ENCODE measurements at regions not wholly inside any gene's neighbourhood (a gene's known extent, or its start where the extent isn't known, plus 50 kb on each side); places are given as distances from the start of the nearest gene placed in this dataset.

GRCh38 chr4:108512615-108513505, 107.5 kb upstream of the RPL34 start:
- peak; percentile 86 for DNase-seq (ENCODE audit: low read depth)
- peak; percentile 78 for TF ChIP-seq CTCF (conservative IDR thresholded peaks at IDR 0.05; ENCODE audit: low read depth, low read length)
- peak overlapping the region; percentile 17 for H3K4me3 ChIP-seq (ENCODE audit: low read depth, low read length)

- H3K4me3 ChIP-seq (ENCODE audit: low read depth, low read length) = no peak overlapping the region
- no peak for TF ChIP-seq CTCF (conservative IDR thresholded peaks at IDR 0.05; ENCODE audit: low read depth, low read length)
- no peak for DNase-seq (ENCODE audit: low read depth)
These were observed 108.8 kb upstream of the RPL34 start for GRCh38 chr4:108511618-108512017.

- DNase-seq (ENCODE audit: low read depth) = no peak
- TF ChIP-seq CTCF (conservative IDR thresholded peaks at IDR 0.05; ENCODE audit: low read depth, low read length) = no peak
These were observed 118.0 kb upstream of the RPL34 start for GRCh38 chr4:108502356-108502755.

GRCh38 chr4:108498925-108499324, 121.5 kb upstream of the RPL34 start:
- H3K4me3 ChIP-seq (ENCODE audit: low read depth, low read length) = no peak overlapping the region
- TF ChIP-seq CTCF (conservative IDR thresholded peaks at IDR 0.05; ENCODE audit: low read depth, low read length) = no peak
- no peak for DNase-seq (ENCODE audit: low read depth)

More at GRCh38 chr4:108502356-108502755, 118.0 kb upstream of the RPL34 start:
- H3K4me3 ChIP-seq (ENCODE audit: low read depth, low read length) = no peak overlapping the region

- no peak for DNase-seq (ENCODE audit: low read depth)
- no peak for TF ChIP-seq CTCF (conservative IDR thresholded peaks at IDR 0.05; ENCODE audit: low read depth, low read length)
- no peak overlapping the region for H3K4me3 ChIP-seq (ENCODE audit: low read depth, low read length)
These were observed 126.8 kb upstream of the RPL34 start for GRCh38 chr4:108493596-108493931.

- peak; percentile 70 for TF ChIP-seq CTCF (conservative IDR thresholded peaks at IDR 0.05; ENCODE audit: low read depth, low read length)
- H3K4me3 ChIP-seq (ENCODE audit: low read depth, low read length) = no peak overlapping the region
- DNase-seq (ENCODE audit: low read depth) = peak; percentile 39
These were observed 127.4 kb upstream of the RPL34 start for GRCh38 chr4:108492816-108493595.
